Nephron progenitor cell (in vitro differentiated cells): ENCODE measurements at regions not wholly inside any gene's neighbourhood (a gene's known extent, or its start where the extent isn't known, plus 50 kb on each side); places are given as distances from the start of the nearest gene placed in this dataset.
A peak's percentile ranks its signal among the peaks of the same experiment; 100 is the strongest.
"Not testable (repeated sequence)": the region's sequence is repeated elsewhere in the genome, so short reads cannot be mapped to it uniquely, and the experiment has no call there.

ENCODE experiments used
- DNase-seq: peaks from one replicate; pipeline ENCODE4 v3.0.0; 2021
- H3K27ac Mint-ChIP-seq: 2 replicates; pipeline ENCODE4 v1.8.0; 2021; ENCODE audit warnings: mild to moderate bottlenecking, moderate library complexity, mixed read lengths
- H3K27me3 Mint-ChIP-seq: 2 replicates; pipeline ENCODE4 v1.8.0; 2021; ENCODE audit warnings: mild to moderate bottlenecking, low read depth, mixed read lengths; ENCODE audit not compliant: poor library complexity
- H3K36me3 Mint-ChIP-seq: 2 replicates; pipeline ENCODE4 v1.8.0; 2021; ENCODE audit warnings: low read depth, mixed read lengths
- H3K4me1 Mint-ChIP-seq: 2 replicates; pipeline ENCODE4 v1.8.0; 2021; ENCODE audit warnings: mixed read lengths
- H3K4me3 Mint-ChIP-seq: 2 replicates; pipeline ENCODE4 v1.8.0; 2021; ENCODE audit warnings: mild to moderate bottlenecking, moderate library complexity, mixed read lengths
- H3K9me3 Mint-ChIP-seq: 2 replicates; pipeline ENCODE4 v1.8.0; 2021; ENCODE audit warnings: mild to moderate bottlenecking, moderate library complexity, mixed read lengths
- CTCF ChIP-seq: fragments of 200-600 bp; sonication (generic); IDR thresholded peaks from 2 replicates; pipeline ENCODE4 v1.5.0; 2021; ENCODE audit warnings: antibody characterized with exemption

- Mint-ChIP-seq H3K4me1 (peaks cover under 1% of the 10 kb centered on the region), H3K27me3 (no peaks in the 10 kb centered on the region), H3K9me3 (no peaks in the 10 kb centered on the region), H3K4me3 (no peak overlapping the region), H3K27ac (no peak overlapping the region), H3K36me3 (no peaks in the 10 kb centered on the region)
- TF ChIP-seq CTCF = no peak
- DNase-seq = no peak
Measured at GRCh38 chr7:118863966-118864365, 639.5 kb downstream of the ANKRD7 start.

GRCh38 chr7:118867860-118868259, 643.4 kb downstream of the ANKRD7 start:
- no peak overlapping the region for H3K27ac Mint-ChIP-seq

GRCh38 chr7:118869141-118869540, 644.6 kb downstream of the ANKRD7 start:
- Mint-ChIP-seq H3K4me1 (peaks cover 36% of the 10 kb centered on the region), H3K27ac (peak overlapping the region; percentile 53)
- DNase-seq, H3K9me3 Mint-ChIP-seq, H3K4me3 Mint-ChIP-seq, H3K27me3 Mint-ChIP-seq, H3K36me3 Mint-ChIP-seq: not testable (repeated sequence)

More at GRCh38 chr7:118867860-118868259, 643.4 kb downstream of the ANKRD7 start:
- no peaks in the 10 kb centered on the region for H3K27me3 Mint-ChIP-seq
- H3K36me3 Mint-ChIP-seq = no peaks in the 10 kb centered on the region
- DNase-seq = no peak
- peaks cover 26% of the 10 kb centered on the region for H3K4me1 Mint-ChIP-seq
- TF ChIP-seq CTCF = no peak
- H3K9me3 Mint-ChIP-seq = no peaks in the 10 kb centered on the region
- no peak overlapping the region for H3K4me3 Mint-ChIP-seq

- no peak for DNase-seq
- Mint-ChIP-seq H3K9me3 (no peaks in the 10 kb centered on the region), H3K27ac (peak overlapping the region; percentile 33)
Measured at GRCh38 chr7:118870187-118870586, 645.7 kb downstream of the ANKRD7 start.

GRCh38 chr7:118872568-118872967, 648.1 kb downstream of the ANKRD7 start:
- no peak overlapping the region for H3K4me3 Mint-ChIP-seq
- peaks cover 36% of the 10 kb centered on the region for H3K4me1 Mint-ChIP-seq
- no peaks in the 10 kb centered on the region for H3K9me3 Mint-ChIP-seq
- no peaks in the 10 kb centered on the region for H3K27me3 Mint-ChIP-seq
- DNase-seq = no peak
- no peaks in the 10 kb centered on the region for H3K36me3 Mint-ChIP-seq
- H3K27ac Mint-ChIP-seq = no peak overlapping the region
- no peak for TF ChIP-seq CTCF

More at GRCh38 chr7:118870187-118870586, 645.7 kb downstream of the ANKRD7 start:
- Mint-ChIP-seq H3K36me3 (no peaks in the 10 kb centered on the region), H3K27me3 (no peaks in the 10 kb centered on the region), H3K4me1 (peaks cover 36% of the 10 kb centered on the region), H3K4me3 (no peak overlapping the region)
- no peak for TF ChIP-seq CTCF

- no peaks in the 10 kb centered on the region for H3K27me3 Mint-ChIP-seq
- peaks cover 17% of the 10 kb centered on the region for H3K4me1 Mint-ChIP-seq
- DNase-seq = no peak
- TF ChIP-seq CTCF = no peak
- no peak overlapping the region for H3K4me3 Mint-ChIP-seq
- no peaks in the 10 kb centered on the region for H3K9me3 Mint-ChIP-seq
- no peak overlapping the region for H3K27ac Mint-ChIP-seq
- no peaks in the 10 kb centered on the region for H3K36me3 Mint-ChIP-seq
Measured at GRCh38 chr7:118877187-118877586, 652.7 kb downstream of the ANKRD7 start.
